DOHH2 (cell line): ENCODE measurements at regions not wholly inside any gene's neighbourhood (a gene's known extent, or its start where the extent isn't known, plus 50 kb on each side); places are given as distances from the start of the nearest gene placed in this dataset.
A peak's percentile ranks its signal among the peaks of the same experiment; 100 is the strongest.
"Not testable (repeated sequence)": the region's sequence is repeated elsewhere in the genome, so short reads cannot be mapped to it uniquely, and the experiment has no call there.

Source experiments
- H3F3A ChIP-seq: fragments of 200-600 bp; sonication (generic), shearing (Covaris generic); 2 replicates; pipeline ENCODE4 v1.6.0; 2016; ENCODE audit warnings: antibody characterized with exemption, mild to moderate bottlenecking; ENCODE audit not compliant: control insufficient read depth, insufficient read depth
- H3K27ac ChIP-seq: fragments of 200-600 bp; sonication (generic); 2 replicates; pipeline ENCODE4 v1.5.1; 2014; ENCODE audit warnings: low read depth, mild to moderate bottlenecking, low read length, moderate library complexity
- H3K27me3 ChIP-seq: fragments of 200-600 bp; sonication (generic); 2 replicates; pipeline ENCODE4 v1.6.1; 2014; ENCODE audit warnings: mild to moderate bottlenecking, low read length, mixed read lengths; ENCODE audit not compliant: control insufficient read depth
- H3K36me3 ChIP-seq: fragments of 200-600 bp; sonication (generic); 2 replicates; pipeline ENCODE4 v1.6.1; 2014; ENCODE audit warnings: mild to moderate bottlenecking, low read length, moderate library complexity, mixed read lengths; ENCODE audit not compliant: control insufficient read depth
- H3K4me1 ChIP-seq: fragments of 200-600 bp; sonication (generic); 2 replicates; pipeline ENCODE4 v1.6.1; 2014; ENCODE audit warnings: mild to moderate bottlenecking, low read length, mixed read lengths; ENCODE audit not compliant: control insufficient read depth
- H3K4me2 ChIP-seq: fragments of 200-600 bp; sonication (generic); 2 replicates; pipeline ENCODE4 v1.6.0; 2014; ENCODE audit warnings: mild to moderate bottlenecking, low read length, moderate library complexity
- H3K4me3 ChIP-seq: fragments of 200-600 bp; sonication (generic); 2 replicates; pipeline ENCODE4 v1.5.1; 2014; ENCODE audit warnings: mild to moderate bottlenecking, low read length, mixed read lengths
- H3K79me2 ChIP-seq: fragments of 200-600 bp; sonication (generic); 2 replicates; pipeline ENCODE4 v1.6.1; 2014; ENCODE audit warnings: mild to moderate bottlenecking, low read length, mixed read lengths; ENCODE audit not compliant: control insufficient read depth
- H3K9me2 ChIP-seq: fragments of 200-600 bp; sonication (generic); replicated peaks from 2 replicates; pipeline ENCODE4 v1.6.1; 2014; ENCODE audit warnings: mild to moderate bottlenecking, low read length, mixed read lengths; ENCODE audit not compliant: control insufficient read depth
- H3K9me3 ChIP-seq: fragments of 200-600 bp; sonication (generic); 2 replicates; pipeline ENCODE4 v1.6.1; 2014; ENCODE audit warnings: antibody characterized with exemption, low read length, mixed read lengths; ENCODE audit not compliant: control insufficient read depth, insufficient read depth
- H4K20me1 ChIP-seq: fragments of 200-600 bp; sonication (generic); 2 replicates; pipeline ENCODE4 v1.6.0; 2014; ENCODE audit warnings: low read depth, mild to moderate bottlenecking, antibody characterized with exemption, low read length, moderate library complexity; ENCODE audit not compliant: control insufficient read depth, insufficient read depth
- CTCF ChIP-seq: fragments of 200-600 bp; sonication (generic); IDR thresholded peaks from one replicate; pipeline ENCODE4 v1.5.1; 2014; ENCODE audit warnings: antibody characterized with exemption, mild to moderate bottlenecking, low read depth, low read length; ENCODE audit not compliant: poor library complexity, severe bottlenecking
- EZH2phosphoT487 ChIP-seq: fragments of 200-600 bp; sonication (generic); IDR thresholded peaks from 2 replicates; pipeline ENCODE4 v1.6.1; 2017; ENCODE audit warnings: borderline replicate concordance, mild to moderate bottlenecking, antibody characterized with exemption, low read length, moderate library complexity, mixed read lengths

- Histone ChIP-seq H3K4me2 (no peak overlapping the region), H3F3A (no peaks in the 10 kb centered on the region), H3K4me1 (peaks cover 8% of the 10 kb centered on the region; the same call in 1 of the 2 replicates), H3K36me3 (no peaks in the 10 kb centered on the region), H3K4me3 (no peak overlapping the region), H3K27me3 (no peaks in the 10 kb centered on the region), H4K20me1 (no peaks in the 10 kb centered on the region), H3K27ac (no peak overlapping the region), H3K79me2 (no peaks in the 10 kb centered on the region), H3K9me3 (no peaks in the 10 kb centered on the region), H3K9me2 (no peaks in the 10 kb centered on the region)
- peak; percentile 18 for TF ChIP-seq CTCF
- no peak for TF ChIP-seq EZH2phosphoT487
These were observed 93.5 kb downstream of the TMEM18 start for GRCh38 chr2:583666-584065.

GRCh38 chr2:582792-583528 is 94.2 kb downstream of the TMEM18 start:
- H3K27me3 ChIP-seq, result no peaks in the 10 kb centered on the region
- no peaks in the 10 kb centered on the region for H3K36me3 ChIP-seq
- H3K4me2 ChIP-seq, result no peak overlapping the region

GRCh38 chr2:582289-582688 is 94.9 kb downstream of the TMEM18 start:
- not testable (repeated sequence) for H3K4me3 ChIP-seq, H3F3A ChIP-seq, H4K20me1 ChIP-seq, H3K4me2 ChIP-seq, H3K27me3 ChIP-seq, H3K36me3 ChIP-seq, H3K27ac ChIP-seq, H3K9me2 ChIP-seq, H3K9me3 ChIP-seq, H3K79me2 ChIP-seq, H3K4me1 ChIP-seq

More at GRCh38 chr2:582792-583528, 94.2 kb downstream of the TMEM18 start:
- peaks cover 8% of the 10 kb centered on the region; the same call in 1 of the 2 replicates for H3K4me1 ChIP-seq
- H4K20me1 ChIP-seq, result no peaks in the 10 kb centered on the region
- TF ChIP-seq EZH2phosphoT487 (no peak), CTCF (no peak)
- no peak overlapping the region for H3K4me3 ChIP-seq
- H3F3A ChIP-seq, result no peaks in the 10 kb centered on the region
- H3K9me3 ChIP-seq, result no peaks in the 10 kb centered on the region
- no peaks in the 10 kb centered on the region for H3K9me2 ChIP-seq
- no peaks in the 10 kb centered on the region for H3K79me2 ChIP-seq
- no peak overlapping the region for H3K27ac ChIP-seq

- no peaks in the 10 kb centered on the region for H4K20me1 ChIP-seq
- no peaks in the 10 kb centered on the region for H3K36me3 ChIP-seq
- TF ChIP-seq EZH2phosphoT487 (no peak), CTCF (no peak)
- H3K9me2 ChIP-seq, result no peaks in the 10 kb centered on the region
- peaks cover 2% of the 10 kb centered on the region; the same call in 1 of the 2 replicates for H3K4me1 ChIP-seq
- no peaks in the 10 kb centered on the region for H3F3A ChIP-seq
- no peaks in the 10 kb centered on the region for H3K79me2 ChIP-seq
- no peaks in the 10 kb centered on the region for H3K9me3 ChIP-seq
- no peak overlapping the region for H3K27ac ChIP-seq
- H3K4me2 ChIP-seq, result no peak overlapping the region
- no peaks in the 10 kb centered on the region for H3K27me3 ChIP-seq
- no peak overlapping the region for H3K4me3 ChIP-seq
These were observed 97.2 kb downstream of the TMEM18 start for GRCh38 chr2:579961-580360.
